NCI-H2227 treated with DMSO at 0.1 percent for 48 hours (cell line): ENCODE measurements at regions not wholly inside any gene's neighbourhood (a gene's known extent, or its start where the extent isn't known, plus 50 kb on each side); places are given as distances from the start of the nearest gene placed in this dataset.
"Not testable (repeated sequence)": the region's sequence is repeated elsewhere in the genome, so short reads cannot be mapped to it uniquely, and the experiment has no call there.

Source experiments
- DNase-seq: peaks from one replicate; lab custom pipeline; 2025; lab: John Stamatoyannopoulos, UW

DNA sequence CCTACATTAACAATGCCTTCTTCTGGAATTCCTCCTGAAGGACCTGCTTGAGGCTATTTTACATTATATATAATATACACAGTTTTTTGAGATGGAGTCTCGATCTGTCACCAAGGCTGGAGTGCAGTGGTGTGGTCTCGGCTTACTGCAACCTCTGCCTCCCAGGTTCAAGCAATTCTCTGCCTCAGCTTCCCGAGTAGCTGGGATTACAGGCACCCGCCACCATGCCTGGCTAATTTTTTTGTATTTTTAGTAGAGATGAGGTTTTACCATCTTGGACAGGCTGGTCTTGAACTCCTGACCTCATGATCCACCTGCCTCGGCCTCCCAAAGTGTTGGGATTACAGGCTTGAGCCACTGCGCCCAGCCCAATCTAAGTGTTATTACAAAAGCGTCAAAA lies 71.9 kb upstream of the PRR23C start:
- not testable (repeated sequence) for DNase-seq

DNA sequence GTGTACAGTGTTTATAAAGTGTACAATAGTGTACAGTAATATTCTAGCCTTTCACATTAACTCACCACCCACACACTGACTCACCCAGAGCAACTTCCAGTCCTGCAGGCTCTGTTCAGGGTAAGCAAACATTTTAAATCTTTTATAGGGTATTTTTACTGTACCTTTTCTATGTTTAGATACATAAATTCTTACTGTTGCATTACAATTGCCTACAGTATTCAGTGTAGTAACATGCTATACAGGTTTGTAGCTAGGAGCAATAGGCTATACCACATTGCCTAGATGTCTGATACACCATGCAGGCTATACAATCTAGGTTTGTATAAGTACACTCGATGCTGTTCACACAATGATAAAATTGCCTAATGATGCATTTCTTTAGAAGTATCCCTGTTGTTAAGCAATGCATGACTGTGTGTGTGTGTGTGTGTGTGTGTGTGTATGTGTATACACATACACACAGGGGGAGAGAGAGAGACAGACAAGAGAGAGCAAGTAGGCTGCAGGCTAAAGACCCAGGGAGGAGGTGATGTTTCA lies 72.5 kb upstream of the PRR23C start:
- no peak for DNase-seq

DNA sequence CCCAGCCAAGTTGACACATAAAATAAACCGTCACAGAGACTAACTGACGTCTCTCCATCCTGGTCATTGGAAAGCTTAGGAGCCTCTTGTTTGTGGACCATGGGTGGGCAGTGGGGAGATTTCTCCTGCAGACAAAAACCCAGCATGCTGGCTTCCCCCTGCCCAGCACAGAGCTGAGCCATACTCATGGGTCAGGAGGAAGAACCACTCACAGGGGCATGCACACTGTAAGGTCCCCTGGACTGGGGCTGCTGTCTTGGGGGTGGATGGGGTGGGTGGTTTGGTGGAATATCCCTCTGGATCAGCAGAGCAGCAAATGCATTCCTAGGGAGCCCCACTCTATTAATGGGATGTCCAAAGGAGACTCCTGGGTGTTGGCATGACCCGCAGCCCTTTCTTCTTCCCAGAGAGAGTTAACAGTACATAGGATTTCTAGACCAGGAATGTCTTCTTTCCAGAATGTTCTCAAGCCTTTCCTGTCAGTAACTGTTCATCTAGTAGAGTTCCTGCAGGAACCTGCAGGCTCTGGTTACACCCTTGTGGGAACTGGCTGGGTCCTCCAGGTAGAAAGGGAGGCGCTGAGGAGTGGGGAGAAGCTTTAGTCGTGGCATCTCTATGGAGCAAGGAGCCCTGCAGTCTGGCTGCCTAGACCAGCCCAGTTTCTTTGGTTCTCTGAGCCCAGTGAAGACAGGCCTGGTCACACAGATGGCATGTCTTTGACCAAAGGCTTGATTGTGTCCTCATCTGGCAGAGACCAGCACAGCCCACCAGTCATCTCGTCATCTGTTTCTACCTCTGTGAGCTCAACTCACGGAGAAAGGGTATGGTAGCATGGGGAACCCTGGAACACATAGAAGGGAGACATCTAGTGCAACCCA lies 73.4 kb upstream of the PRR23C start:
- DNase-seq: no peak

DNA sequence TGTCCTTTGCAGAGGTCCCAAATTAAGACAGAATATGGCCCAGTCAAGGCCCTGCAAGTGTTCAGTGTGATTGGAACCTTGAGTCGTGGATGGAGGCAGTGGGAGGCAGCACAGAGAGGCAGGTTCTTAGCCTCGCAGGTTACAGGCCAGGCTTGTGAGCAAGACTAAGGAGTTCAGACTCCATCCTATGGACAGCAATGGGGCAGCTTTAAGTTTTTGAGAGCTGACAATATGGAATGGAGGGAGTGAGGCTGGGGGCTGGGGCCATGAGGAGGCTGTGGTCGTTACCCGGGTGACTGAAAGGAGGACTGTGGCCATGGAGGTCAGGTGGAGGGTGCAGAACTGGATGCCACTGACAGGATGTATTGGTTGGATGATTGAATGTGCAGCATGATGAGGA lies 74.1 kb upstream of the PRR23C start:
- DNase-seq: no peak

DNA sequence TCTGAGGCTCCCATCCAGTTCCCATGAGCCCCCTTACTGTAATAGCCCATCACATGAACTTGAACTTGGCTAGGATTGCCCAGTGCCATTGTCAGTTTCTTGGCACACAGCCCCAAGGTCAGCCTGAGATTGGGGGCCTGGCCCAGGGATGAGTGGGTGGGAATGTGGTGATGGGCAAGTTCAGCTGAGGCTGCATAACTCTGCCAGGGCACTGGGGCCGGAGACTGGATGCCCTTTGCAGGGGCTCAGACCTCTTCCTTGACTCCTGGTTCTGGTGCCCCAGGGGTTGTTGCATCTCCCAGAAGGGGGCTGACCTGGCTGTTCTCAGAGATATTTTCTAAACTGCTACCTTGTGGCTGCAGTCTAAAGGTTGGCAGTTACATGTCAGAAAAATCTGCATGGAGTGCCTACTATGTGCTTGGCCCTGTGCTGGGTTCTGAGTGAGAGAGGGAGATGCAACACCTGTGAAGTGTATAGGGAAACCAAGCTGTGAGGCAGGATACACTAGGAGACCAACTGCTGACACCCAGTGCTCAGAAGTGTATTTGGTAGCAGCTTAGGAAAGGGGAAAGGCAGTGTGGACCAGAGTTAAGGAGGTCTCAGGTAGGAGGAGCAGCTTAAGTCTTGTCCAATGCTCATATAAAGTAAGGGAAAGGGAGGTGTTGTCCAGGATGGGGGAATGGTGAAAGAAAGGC lies 74.8 kb upstream of the PRR23C start:
- no peak for DNase-seq

DNA sequence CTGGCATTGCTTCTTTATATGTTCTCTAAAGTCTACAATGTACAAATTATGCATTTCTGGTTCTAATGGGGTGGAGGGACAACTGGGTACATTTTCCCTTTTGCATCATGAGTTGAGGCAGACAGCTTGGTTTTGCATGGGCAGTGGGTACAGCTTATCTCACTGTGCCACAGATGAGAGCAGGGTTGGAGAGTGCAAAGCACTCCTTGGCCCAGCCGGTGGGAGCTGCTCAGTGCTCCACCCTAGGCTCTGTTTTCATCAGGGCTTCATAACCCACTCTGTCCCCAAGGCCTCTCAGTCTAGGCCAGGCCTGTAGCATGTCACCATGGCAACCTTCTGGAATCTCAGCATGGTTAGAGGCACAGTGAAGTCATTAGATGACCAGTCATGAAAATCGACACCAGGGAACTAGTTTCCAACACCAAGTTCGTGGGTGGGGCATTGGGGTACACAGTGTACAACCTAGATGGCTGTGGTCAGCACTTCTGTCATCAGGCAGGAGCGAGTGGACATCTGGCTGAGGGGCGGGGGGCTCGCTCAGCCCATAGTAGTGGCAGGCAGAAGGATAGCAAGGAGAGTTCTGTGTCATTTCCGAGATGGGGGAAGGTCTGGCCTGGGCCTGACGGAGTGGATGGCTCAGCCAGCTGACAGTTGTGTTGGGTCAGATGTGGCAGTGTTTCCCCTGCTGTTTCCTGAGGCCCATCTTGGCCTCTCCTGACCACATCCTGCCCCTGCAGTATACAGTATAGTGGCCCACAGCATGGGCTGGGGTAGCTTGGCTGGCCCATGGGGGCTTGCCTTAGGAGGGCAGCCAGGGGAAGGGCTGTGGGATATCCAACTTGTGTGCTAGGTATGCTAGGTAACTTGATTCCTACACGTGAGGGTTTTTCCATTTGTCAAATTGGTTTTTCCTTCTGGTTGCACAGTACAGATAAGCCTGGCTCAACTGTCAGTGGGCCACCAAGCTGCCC lies 75.7 kb upstream of the PRR23C start:
- DNase-seq: no peak

DNA sequence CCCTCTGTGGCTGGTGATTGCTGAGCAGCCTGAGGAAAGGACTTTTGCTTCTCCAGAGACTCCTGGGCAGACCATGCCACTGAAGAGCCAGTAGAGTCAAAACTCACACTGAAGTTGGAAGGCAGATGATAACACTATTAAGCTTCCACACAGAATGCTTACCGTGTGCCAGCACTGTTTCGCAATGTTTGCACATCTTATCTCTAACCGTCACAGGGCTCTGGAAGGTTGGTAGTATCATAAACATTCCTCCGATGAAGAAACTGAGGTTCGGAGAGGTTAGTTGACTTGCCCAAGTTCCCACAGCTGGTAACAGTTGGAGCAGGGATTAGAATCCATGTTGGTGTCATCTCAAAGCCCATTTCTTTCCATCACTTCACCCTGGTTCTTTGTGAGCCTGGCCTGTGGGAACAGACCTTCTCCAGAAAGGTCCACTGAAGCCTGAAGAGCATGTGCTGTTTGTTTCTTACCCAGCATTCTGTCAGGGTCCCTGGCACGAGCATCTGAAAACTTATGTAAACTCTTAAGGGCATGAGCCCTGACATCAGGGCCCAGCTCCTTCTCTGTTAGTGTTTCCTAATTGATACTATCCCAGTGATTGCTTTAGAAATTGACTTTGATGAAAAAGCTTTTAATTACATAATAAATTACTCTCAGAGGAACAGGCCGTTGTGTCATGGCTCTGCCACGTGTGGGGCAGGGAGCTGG lies 77.0 kb upstream of the PRR23C start:
- no peak for DNase-seq

DNA sequence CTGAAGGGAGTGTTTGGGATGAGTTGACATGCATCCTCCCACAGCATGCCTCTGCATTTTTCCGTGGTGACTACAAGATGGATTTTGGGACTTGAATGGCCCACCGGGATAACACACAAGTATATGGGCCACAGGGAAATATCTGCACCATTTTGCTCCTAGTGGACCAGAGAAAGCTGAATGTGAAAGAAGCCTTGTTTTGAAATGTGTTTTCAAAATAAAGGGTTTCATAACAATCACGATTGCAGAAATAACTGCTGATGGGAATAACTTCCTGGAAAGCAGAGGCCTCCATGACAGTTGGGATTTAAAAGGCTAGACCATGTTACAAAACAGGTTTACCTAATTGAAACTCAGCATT lies 77.5 kb upstream of the PRR23C start:
- no peak for DNase-seq

DNA sequence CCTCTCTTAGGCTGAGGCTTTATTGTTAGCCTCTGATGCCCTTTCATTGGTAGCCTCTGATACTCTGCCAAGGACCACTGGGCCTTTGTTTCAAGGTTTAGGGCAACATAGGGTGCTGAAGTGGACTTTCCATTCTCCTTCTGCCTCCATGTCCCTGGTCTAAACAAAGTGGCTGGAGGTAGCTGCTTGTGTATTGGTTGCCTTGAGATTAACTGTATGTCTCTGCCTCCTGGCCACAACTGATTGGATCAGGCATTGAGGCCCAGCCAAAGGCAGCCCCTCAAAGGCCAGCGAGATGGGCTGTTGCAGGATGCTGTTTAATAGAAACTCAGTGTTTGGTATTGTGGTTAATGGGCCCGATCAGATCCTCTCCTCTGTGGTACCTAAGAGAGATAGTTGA lies 77.9 kb upstream of the PRR23C start:
- DNase-seq: no peak

DNA sequence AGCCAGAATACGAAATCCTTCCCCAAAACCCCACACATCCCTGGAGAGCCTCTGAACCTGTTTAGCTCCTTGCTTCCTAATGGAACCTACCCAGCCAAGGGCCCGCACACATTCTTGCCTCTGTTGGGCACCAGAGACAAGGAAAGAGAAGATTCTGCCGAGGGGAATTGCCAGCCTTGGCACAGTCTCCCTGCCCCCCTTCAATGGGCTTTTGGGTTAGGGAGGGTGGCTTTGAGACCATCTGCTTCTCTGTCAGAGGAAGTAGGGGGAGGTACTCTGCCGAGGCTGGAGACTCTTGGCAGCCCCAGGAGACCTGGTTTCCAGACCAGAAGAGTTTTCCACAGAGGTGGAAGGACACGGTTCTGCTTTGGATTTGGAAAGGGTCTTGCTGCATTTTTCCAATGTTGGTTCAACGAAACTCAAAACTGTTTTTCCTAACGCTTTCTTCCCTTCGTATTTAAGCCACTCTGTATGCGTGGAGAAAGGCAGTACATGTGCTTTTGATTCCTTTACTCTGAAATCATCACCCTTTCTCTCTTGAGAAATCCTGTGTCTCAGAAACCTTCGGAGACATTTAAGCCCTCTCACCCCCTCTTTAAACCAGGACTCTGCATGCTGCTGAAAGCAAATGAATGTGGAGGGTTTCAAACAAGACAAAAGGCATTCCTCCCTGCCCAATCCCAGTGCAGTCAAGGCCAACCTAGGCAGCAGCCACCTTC lies 78.8 kb upstream of the PRR23C start:
- no peak for DNase-seq

DNA sequence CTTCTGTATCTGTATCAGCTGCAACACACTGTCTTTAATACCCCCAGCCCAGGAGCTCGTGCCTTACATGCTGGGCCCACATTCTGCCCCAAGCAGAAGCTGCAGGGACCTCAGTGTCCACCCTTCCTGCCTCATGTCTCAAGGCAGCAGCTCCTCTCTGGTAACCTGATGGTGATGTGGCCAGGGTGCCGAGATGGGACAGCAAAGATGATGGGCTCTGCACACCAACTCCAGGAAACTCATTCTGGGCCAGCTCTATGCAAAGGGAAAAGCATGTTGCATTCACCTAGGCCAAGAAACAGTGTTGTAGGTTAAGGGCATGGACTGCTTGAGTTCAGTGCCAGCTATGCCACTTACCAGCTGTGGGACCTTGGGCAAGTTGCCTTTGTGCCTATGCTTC lies 79.5 kb upstream of the PRR23C start:
- DNase-seq: no peak

DNA sequence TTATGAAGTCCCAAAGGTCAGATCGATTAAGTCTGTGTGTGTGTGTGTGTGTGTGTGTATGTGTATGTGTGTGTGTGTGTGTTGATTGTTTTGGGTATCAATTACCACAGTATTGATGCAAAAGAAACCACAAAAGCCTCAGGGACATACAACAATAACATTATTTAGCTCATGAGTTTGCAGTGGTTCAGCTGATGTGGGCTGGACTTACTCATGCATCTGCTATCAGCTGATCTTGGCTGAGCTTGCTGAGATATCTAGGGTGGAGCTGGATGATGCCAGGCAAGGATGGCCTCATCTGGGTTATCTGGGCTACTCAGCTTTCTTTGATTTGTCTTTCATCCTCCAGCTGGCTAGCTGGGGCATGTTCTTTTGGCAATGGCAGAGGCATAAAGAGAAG lies 82.4 kb upstream of the PRR23C start:
- DNase-seq: no peak

DNA sequence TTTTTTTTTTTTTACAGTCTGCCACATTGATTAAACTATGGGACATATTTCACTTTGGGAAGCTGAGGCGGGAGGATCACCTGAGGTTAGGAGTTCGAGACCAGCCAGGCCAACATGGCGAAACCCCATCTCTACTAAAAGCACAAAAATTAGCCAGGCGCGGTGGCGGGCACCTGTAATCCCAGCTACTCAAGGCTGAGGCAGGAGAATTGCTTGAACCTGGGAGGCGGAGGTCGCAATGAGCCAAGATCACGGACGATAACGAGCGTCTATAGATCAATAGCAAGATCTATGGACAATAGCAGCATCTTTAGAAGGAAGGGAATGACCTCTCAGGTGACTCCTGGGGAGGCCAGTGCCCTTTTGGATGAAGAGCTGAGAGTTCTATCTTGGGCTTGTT lies 82.9 kb upstream of the PRR23C start:
- DNase-seq: not testable (repeated sequence)

DNA sequence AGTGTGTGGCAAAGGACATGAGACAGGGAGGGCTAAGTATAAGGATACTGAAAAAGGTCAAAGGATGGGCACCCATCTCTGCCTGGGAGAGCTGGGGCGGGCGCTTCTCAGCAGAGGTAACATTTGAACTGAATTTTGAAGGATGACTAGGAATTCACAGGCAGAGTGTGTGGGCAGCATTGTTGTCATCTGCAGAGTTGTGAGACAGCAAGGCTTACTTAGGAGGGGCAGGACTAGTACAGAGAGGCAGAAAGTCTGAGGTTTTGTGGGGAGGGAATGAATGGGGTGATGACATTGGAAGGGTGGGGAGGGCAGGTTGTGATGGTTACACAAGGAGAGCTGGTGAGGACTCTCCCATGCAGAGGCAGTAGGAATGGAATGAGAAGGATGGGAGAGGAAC lies 84.1 kb upstream of the PRR23C start:
- no peak for DNase-seq

DNA sequence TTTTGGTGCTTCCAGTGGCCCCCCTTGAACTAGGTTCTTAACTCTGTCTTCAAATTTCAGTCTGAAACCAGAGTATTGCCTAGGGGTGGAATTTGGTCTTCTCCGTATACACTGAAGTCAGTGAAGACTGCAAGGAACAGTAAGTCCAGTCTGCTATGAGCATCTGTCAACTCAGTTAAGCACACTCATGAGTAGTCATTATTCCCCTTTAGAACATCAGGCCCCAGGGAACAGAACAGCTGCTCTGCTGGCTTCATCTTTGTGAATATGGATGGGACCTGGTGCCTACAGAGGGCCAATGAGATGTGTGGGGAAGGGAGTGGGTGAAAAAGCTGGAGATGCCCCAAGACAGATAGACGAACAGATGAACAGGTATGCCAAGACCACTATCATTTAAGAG lies 85.2 kb upstream of the PRR23C start:
- no peak for DNase-seq

DNA sequence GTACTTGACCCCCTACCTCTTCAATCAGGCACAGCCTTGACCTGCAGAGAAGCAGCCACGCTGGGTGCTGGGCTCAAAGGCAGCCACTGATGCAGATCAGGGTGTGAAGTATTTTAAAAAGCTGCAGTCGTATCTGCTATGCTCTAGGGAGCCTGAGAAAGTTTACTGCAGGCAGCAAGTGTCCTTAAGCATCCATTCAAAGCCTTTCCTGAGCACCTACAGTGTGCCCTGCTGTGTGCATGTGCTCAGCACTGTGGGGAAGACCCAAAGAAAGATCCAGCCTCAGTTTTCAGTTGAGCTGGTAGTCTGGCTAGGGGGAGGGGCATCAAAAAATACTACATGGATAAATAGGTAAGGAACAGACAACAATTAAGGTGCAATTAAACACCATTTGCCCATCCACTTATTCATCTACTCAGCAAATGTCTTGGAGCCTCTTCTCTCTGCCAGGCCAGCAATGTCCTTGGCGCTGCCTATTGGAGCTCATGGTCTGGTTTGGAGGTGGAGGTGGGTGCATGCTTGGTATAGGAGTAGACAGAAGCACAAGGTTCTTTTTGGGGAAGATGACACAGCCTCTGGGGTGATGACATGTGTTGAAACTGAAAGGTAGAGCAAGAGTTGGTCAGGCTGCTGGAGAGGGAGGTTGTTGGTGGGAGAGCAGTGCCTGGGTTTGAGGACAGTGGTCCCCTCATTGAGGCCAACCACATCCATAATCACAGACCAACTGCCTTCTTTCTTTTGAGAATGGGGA lies 85.9 kb upstream of the PRR23C start:
- no peak for DNase-seq

DNA sequence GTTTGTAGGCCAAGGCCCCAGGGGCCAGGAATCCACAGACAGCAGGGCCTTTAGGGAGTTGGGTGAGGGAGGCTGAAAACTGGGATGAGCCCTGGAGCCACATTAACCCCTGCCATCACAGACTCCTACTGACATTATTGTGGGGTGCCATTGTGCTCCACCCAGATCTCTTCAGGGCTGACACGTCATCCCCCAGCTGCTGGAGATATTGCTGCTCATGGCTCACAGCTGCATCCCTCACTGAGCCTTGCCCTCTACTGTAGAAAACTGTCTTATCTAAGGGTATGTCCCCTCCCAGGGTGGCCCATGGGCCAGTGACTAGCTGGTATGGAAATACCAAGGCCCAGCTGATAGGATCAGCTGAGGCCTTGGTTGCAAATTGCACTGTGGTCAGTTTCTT lies 87.3 kb upstream of the PRR23C start:
- no peak for DNase-seq

DNA sequence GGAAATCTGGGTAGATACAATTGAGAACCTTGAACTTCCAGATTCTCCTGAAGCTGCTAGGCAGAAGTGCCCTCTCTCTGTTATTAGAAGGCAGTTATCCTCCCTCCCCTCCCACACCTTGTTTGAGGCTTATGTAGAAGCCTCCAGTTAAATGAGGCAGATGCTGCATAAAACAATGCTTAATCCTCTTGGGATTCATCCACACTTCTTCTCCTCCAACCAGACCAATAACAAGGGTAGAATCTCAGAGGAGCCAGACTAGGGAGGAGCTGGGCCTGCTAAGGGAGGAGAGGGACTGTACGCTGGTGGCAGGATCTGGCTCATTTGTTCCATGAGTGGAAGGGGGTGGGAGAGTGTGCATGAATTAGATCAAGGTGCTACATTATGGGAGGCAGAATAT lies 88.3 kb upstream of the PRR23C start:
- DNase-seq: no peak

DNA sequence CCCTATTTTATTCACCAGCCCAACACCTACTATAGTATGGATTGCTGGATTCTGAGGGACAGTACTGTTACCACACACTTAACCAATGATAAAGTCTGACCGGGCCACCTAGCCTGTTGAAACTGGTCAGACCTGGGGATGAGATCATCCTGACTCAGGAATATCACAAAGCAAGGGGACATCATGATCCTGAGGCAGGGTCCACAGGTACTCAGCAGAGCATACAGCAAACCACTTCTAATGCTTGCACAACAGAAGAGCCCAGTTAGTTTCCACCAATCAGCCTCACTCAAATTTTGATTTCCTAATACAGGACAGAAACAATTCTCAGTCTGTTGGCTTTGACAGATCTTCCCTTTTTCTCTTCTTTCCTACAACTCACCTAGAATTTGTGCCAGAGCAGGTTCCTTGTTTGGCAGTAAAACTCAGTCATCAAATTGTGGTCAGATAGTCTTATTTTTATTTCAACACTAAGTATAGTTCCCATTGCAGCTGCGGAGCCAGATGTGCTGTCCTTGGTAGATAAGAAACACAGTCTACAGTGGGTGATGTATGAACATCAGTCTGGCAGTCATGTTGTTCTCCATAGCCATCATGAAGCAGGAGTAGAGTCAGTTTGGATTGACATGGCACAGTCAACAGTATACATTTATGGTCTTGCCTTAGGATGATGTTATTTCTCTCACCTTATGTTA lies 90.1 kb upstream of the PRR23C start:
- DNase-seq: no peak

DNA sequence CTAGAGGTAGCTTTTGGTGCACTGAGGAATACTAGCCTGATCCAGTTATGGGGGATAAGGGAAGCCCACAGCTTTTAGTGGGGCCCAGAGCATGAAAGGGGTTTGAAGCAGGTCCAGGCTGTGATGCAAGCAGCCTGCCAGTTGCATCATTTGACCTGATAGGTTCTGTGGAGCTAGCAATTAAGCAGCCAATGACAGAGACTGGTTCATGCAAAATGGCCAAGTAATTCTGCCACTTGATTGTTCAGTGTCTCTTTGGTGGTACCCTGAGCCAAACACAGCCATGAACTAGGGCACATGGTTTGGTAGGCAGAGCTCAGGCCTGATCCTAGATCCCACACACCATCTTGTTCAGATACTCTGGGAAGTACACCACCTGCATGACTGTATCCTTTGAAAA lies 91.0 kb upstream of the PRR23C start:
- no peak for DNase-seq
